ENCODE measurements at regions not wholly inside any gene's neighbourhood (a gene's known extent, or its start where the extent isn't known, plus 50 kb on each side); places are given as distances from the start of the nearest gene placed in this dataset.

DNA sequence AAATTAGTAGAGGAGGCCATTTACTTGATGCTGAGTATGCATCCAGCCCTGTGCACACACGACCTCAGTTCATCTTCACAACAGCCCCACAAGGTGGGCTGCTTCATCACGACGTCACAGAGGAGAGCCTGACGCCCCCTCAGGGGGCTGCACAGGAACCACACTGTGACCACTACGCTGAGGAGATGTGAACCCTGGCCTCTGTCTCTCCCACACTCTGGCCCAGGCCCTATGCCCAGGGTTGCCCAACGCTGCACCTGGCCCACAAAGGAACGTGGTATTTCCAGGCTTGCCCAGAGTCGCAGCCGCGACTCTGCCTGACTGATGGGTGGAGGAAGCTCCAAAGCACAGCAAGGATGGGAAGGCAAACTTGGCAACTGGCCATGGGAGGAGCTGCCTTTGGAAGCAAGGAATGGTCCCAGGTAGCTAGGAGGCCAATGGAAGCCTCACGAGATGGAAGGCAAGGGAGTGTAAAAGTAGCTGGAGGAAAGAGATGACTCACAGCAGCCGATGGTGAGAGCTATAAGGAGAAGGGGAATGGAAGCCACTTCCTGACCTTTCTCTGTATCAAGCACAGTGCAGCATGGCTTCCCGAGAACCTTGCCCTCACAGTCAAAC lies 226.0 kb downstream of the KLF13 start:
- no peaks in the 10 kb centered on the region for H3K36me3 ChIP-seq (ENCODE audit: control insufficient read depth in 2 of 2, insufficient read depth in 1 of 2, low read length in 2 of 2)
- H3K4me3 ChIP-seq (ENCODE audit: low read depth, low read length) = no peak overlapping the region
- no peak overlapping the region for H3K27ac ChIP-seq (ENCODE audit: extremely low read depth, low read depth, low read length)
- ChIA-PET POLR2A (no interaction called here), CTCF (no interaction called here)
- H3K4me1 ChIP-seq (ENCODE audit: control insufficient read depth, insufficient read depth, low read length) = no peaks in the 10 kb centered on the region
- H3K9me3 ChIP-seq (ENCODE audit: control insufficient read depth, insufficient read depth, low read depth, low read length) = no peaks in the 10 kb centered on the region
- TF ChIP-seq SCRT1 (tag by site-specific recombination; IDR thresholded peaks at IDR 0.05; ENCODE audit: borderline replicate concordance) (no peak), ZNF155 (tag by site-specific recombination; IDR thresholded peaks at IDR 0.05) (no peak), ZNF175 (tag by site-specific recombination; IDR thresholded peaks at IDR 0.05) (no peak), ZNF416 (tag by site-specific recombination; IDR thresholded peaks at IDR 0.05) (no peak), ZNF146 (tag by site-specific recombination; IDR thresholded peaks at IDR 0.05) (no peak), ZNF274 (IDR thresholded peaks at IDR 0.05; ENCODE audit: low read length) (no peak), ZNF274 (tag by site-specific recombination; IDR thresholded peaks at IDR 0.05; ENCODE audit: borderline replicate concordance) (no peak), ZNF266 (tag by site-specific recombination; IDR thresholded peaks at IDR 0.05; ENCODE audit: low read depth) (no peak), GLIS2 (tag by site-specific recombination; IDR thresholded peaks at IDR 0.05) (no peak), ZNF354C (tag by site-specific recombination; IDR thresholded peaks at IDR 0.05; ENCODE audit: borderline replicate concordance, low read depth) (no peak), HOXA7 (CRISPR knock-in tag; IDR thresholded peaks at IDR 0.05; ENCODE audit: borderline replicate concordance) (no peak), ZNF704 (tag by site-specific recombination; IDR thresholded peaks at IDR 0.05) (no peak), ZNF596 (tag by site-specific recombination; IDR thresholded peaks at IDR 0.05) (no peak), ZBTB26 (tag by site-specific recombination; optimal IDR thresholded peaks at IDR 0.05) (no peak), SP7 (tag by site-specific recombination; IDR thresholded peaks at IDR 0.05) (no peak), RBAK (tag by site-specific recombination; IDR thresholded peaks at IDR 0.05) (no peak), ZNF184 (tag by site-specific recombination; IDR thresholded peaks at IDR 0.05) (no peak), ZNF843 (tag by site-specific recombination; IDR thresholded peaks at IDR 0.05) (no peak)
- TF ChIP-seq, protein P1, sequence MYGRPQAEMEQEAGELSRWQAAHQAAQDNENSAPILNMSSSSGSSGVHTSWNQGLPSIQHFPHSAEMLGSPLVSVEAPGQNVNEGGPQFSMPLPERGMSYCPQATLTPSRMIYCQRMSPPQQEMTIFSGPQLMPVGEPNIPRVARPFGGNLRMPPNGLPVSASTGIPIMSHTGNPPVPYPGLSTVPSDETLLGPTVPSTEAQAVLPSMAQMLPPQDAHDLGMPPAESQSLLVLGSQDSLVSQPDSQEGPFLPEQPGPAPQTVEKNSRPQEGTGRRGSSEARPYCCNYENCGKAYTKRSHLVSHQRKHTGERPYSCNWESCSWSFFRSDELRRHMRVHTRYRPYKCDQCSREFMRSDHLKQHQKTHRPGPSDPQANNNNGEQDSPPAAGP (tag by site-specific recombination; IDR thresholded peaks at IDR 0.05) = no peak
- TF ChIP-seq, protein P2, sequence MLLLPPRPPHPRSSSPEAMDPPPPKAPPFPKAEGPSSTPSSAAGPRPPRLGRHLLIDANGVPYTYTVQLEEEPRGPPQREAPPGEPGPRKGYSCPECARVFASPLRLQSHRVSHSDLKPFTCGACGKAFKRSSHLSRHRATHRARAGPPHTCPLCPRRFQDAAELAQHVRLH (tag by site-specific recombination; IDR thresholded peaks at IDR 0.05) = no peak

DNA sequence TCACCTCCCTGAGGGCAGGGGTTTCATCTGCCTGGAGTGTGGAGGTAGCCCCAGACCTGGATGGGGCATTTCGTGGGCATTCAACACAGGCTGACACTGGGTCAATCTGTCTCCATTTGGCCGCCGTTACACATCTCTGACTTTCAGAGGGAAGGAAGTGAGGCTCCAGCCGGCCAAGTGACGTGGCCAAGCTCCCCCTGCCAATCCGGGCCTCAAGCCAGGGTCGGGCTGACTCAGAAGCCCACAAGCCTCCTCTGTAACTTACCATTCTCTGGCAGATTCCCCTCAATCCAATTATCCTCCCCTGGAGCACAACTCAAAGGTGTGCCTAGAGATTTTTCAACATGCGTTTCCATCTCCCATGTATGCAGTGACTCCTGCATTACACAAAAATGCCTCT lies 227.6 kb downstream of the KLF13 start:
- ChIA-PET POLR2A (no interaction called here), CTCF (no interaction called here)
- TF ChIP-seq ZNF48 (tag by site-specific recombination; IDR thresholded peaks at IDR 0.05) (no peak), ZNF571 (tag by site-specific recombination; IDR thresholded peaks at IDR 0.05) (no peak), ZNF776 (tag by site-specific recombination; IDR thresholded peaks at IDR 0.05; ENCODE audit: borderline replicate concordance) (no peak), ZNF639 (tag by site-specific recombination; IDR thresholded peaks at IDR 0.05) (no peak), ZNF837 (tag by site-specific recombination; IDR thresholded peaks at IDR 0.05) (no peak), ZNF629 (tag by site-specific recombination; IDR thresholded peaks at IDR 0.05) (no peak), ZNF654 (tag by site-specific recombination; IDR thresholded peaks at IDR 0.05; ENCODE audit: low read depth) (no peak), ZNF121 (tag by site-specific recombination; IDR thresholded peaks at IDR 0.05) (no peak), ZNF302 (tag by site-specific recombination; IDR thresholded peaks at IDR 0.05; ENCODE audit: low read depth) (no peak)
- H3K4me3 ChIP-seq (ENCODE audit: low read depth, low read length) = no peak overlapping the region
- H3K27ac ChIP-seq (ENCODE audit: extremely low read depth, low read depth, low read length) = no peak overlapping the region
- H3K4me1 ChIP-seq (ENCODE audit: control insufficient read depth, insufficient read depth, low read length) = no peaks in the 10 kb centered on the region
- no peaks in the 10 kb centered on the region for H3K9me3 ChIP-seq (ENCODE audit: control insufficient read depth, insufficient read depth, low read depth, low read length)
- H3K36me3 ChIP-seq (ENCODE audit: control insufficient read depth in 2 of 2, insufficient read depth in 1 of 2, low read length in 2 of 2) = no peaks in the 10 kb centered on the region

Measured in HEK293 (cell line).